H1 (cell line): ENCODE measurements at regions not wholly inside any gene's neighbourhood (a gene's known extent, or its start where the extent isn't known, plus 50 kb on each side); places are given as distances from the start of the nearest gene placed in this dataset.

Source experiments
- CTCF ChIA-PET: fragments of 300-600 bp; sonication (Branson Sonifier 250); formaldehyde crosslinking; loops from one replicate; lab custom pipeline; 2021; ENCODE audit not compliant: partially characterized antibody; lab: Charles Lee
- POLR2A ChIA-PET: fragments of 300-600 bp; sonication (Branson Sonifier 250); formaldehyde crosslinking; loops from one replicate; lab custom pipeline; 2021; ENCODE audit warnings: inconsistent platforms; ENCODE audit not compliant: partially characterized antibody; lab: Charles Lee
- DNase-seq, 2 experiments: peaks; one replicate each; pipeline versions ENCODE4 v3.0.0 to v3.0.0-alpha.2; 2010 to 2022; ENCODE audit warnings: low spot score in 2 of 2, low read depth in 1 of 2, mixed read lengths in 1 of 2
- FAIRE-seq: peaks from 2 replicates; lab custom pipeline; 2011; peaks lifted over from hg19 to GRCh38; lab: Jason Lieb, UNC
- H2AFZ ChIP-seq: 2 replicates; pipeline ENCODE4 v1.8.1; 2012; ENCODE audit warnings: low read length, inconsistent platforms
- H2AK5ac ChIP-seq: 2 replicates; pipeline ENCODE4 v1.6.1; 2013; ENCODE audit warnings: low read depth, low read length
- H2BK120ac ChIP-seq: replicated peaks from 2 replicates; pipeline ENCODE3; 2013; ENCODE audit warnings: low read depth, low read length, inconsistent platforms
- H2BK12ac ChIP-seq: 2 replicates; pipeline ENCODE4 v1.6.1; 2013; ENCODE audit warnings: low read depth, low read length
- H2BK15ac ChIP-seq: 2 replicates; pipeline ENCODE4 v1.6.1; 2013; ENCODE audit warnings: low read length
- H2BK20ac ChIP-seq: 2 replicates; pipeline ENCODE4 v1.6.1; 2013; ENCODE audit warnings: low read length
- H2BK5ac ChIP-seq: 2 replicates; pipeline ENCODE4 v1.6.1; 2013; ENCODE audit warnings: low read depth, low read length
- H3K14ac ChIP-seq: 2 replicates; pipeline ENCODE4 v1.6.1; 2013; ENCODE audit warnings: inconsistent platforms; ENCODE audit not compliant: insufficient read length
- H3K18ac ChIP-seq: 2 replicates; pipeline ENCODE4 v1.6.1; 2013; ENCODE audit warnings: low read length; ENCODE audit errors: extremely low read depth
- H3K23ac ChIP-seq: 2 replicates; pipeline ENCODE4 v1.6.1; 2013; ENCODE audit warnings: inconsistent platforms; ENCODE audit not compliant: insufficient read length
- H3K23me2 ChIP-seq: 2 replicates; pipeline ENCODE4 v1.6.1; 2013; ENCODE audit warnings: low read depth, low read length
- H3K27ac ChIP-seq: 2 replicates; pipeline ENCODE4 v1.6.1; 2011; ENCODE audit warnings: low read depth, low read length, inconsistent platforms
- H3K27me3 ChIP-seq, 4 experiments: replicated peaks in 1 of 4; 1 replicate in 1 of 4; 2 replicates in 3 of 4; pipeline versions ENCODE4 v1.6.1 to v1.8.1; 2011 to 2013; ENCODE audit warnings: low read length in 3 of 4, mild to moderate bottlenecking in 3 of 4, inconsistent platforms in 2 of 4, mixed read lengths in 2 of 4, moderate library complexity in 1 of 4; ENCODE audit not compliant: control insufficient read depth in 3 of 4, insufficient read depth in 3 of 4; ENCODE audit errors: extremely low read depth in 1 of 4
- H3K36me3 ChIP-seq, 4 experiments: 2 replicates each; pipeline versions ENCODE4 v1.6.1 to v1.8.1; 2011 to 2013; ENCODE audit warnings: mild to moderate bottlenecking in 4 of 4, low read length in 3 of 4, moderate library complexity in 2 of 4, control low read depth in 1 of 4, inconsistent platforms in 1 of 4; ENCODE audit not compliant: insufficient read depth in 4 of 4, control insufficient read depth in 2 of 4
- H3K4ac ChIP-seq: replicated peaks from 2 replicates; pipeline ENCODE3; 2013; ENCODE audit warnings: low read length, low read depth, mixed read lengths, inconsistent platforms; ENCODE audit not compliant: insufficient read length
- H3K4me1 ChIP-seq, 4 experiments: replicated peaks in 1 of 4; 1 replicate in 1 of 4; 2 replicates in 3 of 4; pipeline versions ENCODE4 v1.6.1 to v1.8.1; 2011 to 2013; ENCODE audit warnings: low read length in 3 of 4, inconsistent platforms in 2 of 4, mixed read lengths in 1 of 4; ENCODE audit not compliant: insufficient read depth in 4 of 4, control insufficient read depth in 3 of 4
- H3K4me2 ChIP-seq, 2 experiments: 2 replicates each; pipeline versions ENCODE4 v1.6.1 to v1.8.1; 2011 to 2013; ENCODE audit warnings: low read depth in 2 of 2, low read length in 2 of 2, control low read depth in 1 of 2, inconsistent platforms in 1 of 2, mild to moderate bottlenecking in 1 of 2; ENCODE audit not compliant: insufficient read depth in 1 of 2
- H3K4me3 ChIP-seq, 4 experiments: fragments of 200-600, 300-600 bp in 1 of 4; sonication (generic), shearing (Covaris generic), sonication (Bioruptor Twin) in 1 of 4; 2 replicates each; pipeline versions ENCODE4 v1.5.1 to v1.8.1; 2011 to 2016; ENCODE audit warnings: low read length in 4 of 4, low read depth in 3 of 4, control low read depth in 2 of 4, inconsistent platforms in 2 of 4, mild to moderate bottlenecking in 2 of 4, mixed read lengths in 1 of 4, moderate library complexity in 1 of 4; ENCODE audit not compliant: insufficient read depth in 2 of 4; ENCODE audit errors: extremely low read depth in 1 of 4
- H3K56ac ChIP-seq: replicated peaks from 2 replicates; pipeline ENCODE3; 2013; ENCODE audit warnings: low read depth, mild to moderate bottlenecking, mixed read lengths, low read length, inconsistent platforms; ENCODE audit not compliant: insufficient read length
- H3K79me1 ChIP-seq: 2 replicates; pipeline ENCODE4 v1.6.1; 2013; ENCODE audit warnings: low read depth, low read length, control low read depth
- H3K79me2 ChIP-seq, 2 experiments: 2 replicates each; pipeline versions ENCODE4 v1.6.1 to v1.8.1; 2012 to 2013; ENCODE audit warnings: low read length in 2 of 2, mild to moderate bottlenecking in 2 of 2, inconsistent platforms in 1 of 2; ENCODE audit not compliant: insufficient read depth in 2 of 2, control insufficient read depth in 1 of 2
- H3K9ac ChIP-seq, 4 experiments: replicated peaks in 1 of 4; 1 replicate in 1 of 4; 2 replicates in 3 of 4; pipeline versions ENCODE4 v1.6.1 to v1.8.1; 2011 to 2013; ENCODE audit warnings: low read depth in 3 of 4, low read length in 3 of 4, control low read depth in 2 of 4, mild to moderate bottlenecking in 2 of 4, moderate library complexity in 2 of 4, inconsistent platforms in 1 of 4; ENCODE audit errors: extremely low read depth in 1 of 4
- H3K9me3 ChIP-seq, 2 experiments: 2 replicates each; pipeline versions ENCODE4 v1.6.1 to v1.8.1; 2012 to 2013; ENCODE audit warnings: mild to moderate bottlenecking in 2 of 2, moderate library complexity in 2 of 2, control low read depth in 1 of 2, inconsistent platforms in 1 of 2, low read depth in 1 of 2, low read length in 1 of 2, mixed read lengths in 1 of 2; ENCODE audit not compliant: insufficient read depth in 2 of 2
- H4K20me1 ChIP-seq, 2 experiments: replicated peaks in 1 of 2; 2 replicates each; pipeline versions ENCODE3 to v1.8.1; 2011 to 2013; ENCODE audit warnings: inconsistent platforms in 2 of 2, low read length in 2 of 2, mild to moderate bottlenecking in 1 of 2; ENCODE audit not compliant: insufficient read depth in 2 of 2, control insufficient read depth in 1 of 2
- H4K5ac ChIP-seq: 2 replicates; pipeline ENCODE4 v1.6.1; 2013; ENCODE audit warnings: low read length, low read depth, mixed read lengths, inconsistent platforms; ENCODE audit not compliant: insufficient read length
- H4K8ac ChIP-seq: 2 replicates; pipeline ENCODE4 v1.8.0; 2013; ENCODE audit warnings: mild to moderate bottlenecking, moderate library complexity, low read length, inconsistent platforms; ENCODE audit not compliant: insufficient read depth; ENCODE audit errors: extremely low read depth
- H4K91ac ChIP-seq: replicated peaks from 2 replicates; pipeline ENCODE3; 2013; ENCODE audit warnings: low read length, mixed read lengths, inconsistent platforms; ENCODE audit not compliant: insufficient read length
- CTBP2 ChIP-seq: IDR thresholded peaks from 2 replicates; pipeline ENCODE4 v1.7.0; 2011; ENCODE audit warnings: borderline replicate concordance, mild to moderate bottlenecking, moderate library complexity, mixed read lengths, low read length; ENCODE audit not compliant: insufficient read depth, insufficient read length
- EP300 ChIP-seq, 2 experiments: IDR thresholded peaks; 1 replicate in 1 of 2; 2 replicates in 1 of 2; pipeline ENCODE4 v1.6.1; 2011 to 2012; ENCODE audit warnings: low read depth in 2 of 2, low read length in 2 of 2, mild to moderate bottlenecking in 2 of 2, borderline replicate concordance in 1 of 2, inconsistent platforms in 1 of 2, moderate library complexity in 1 of 2
- GABPA ChIP-seq: IDR thresholded peaks from 2 replicates; pipeline ENCODE4 v1.6.1; 2011; ENCODE audit warnings: mild to moderate bottlenecking, low read length, moderate library complexity, borderline replicate concordance; ENCODE audit not compliant: insufficient read depth
- NRF1 ChIP-seq: IDR thresholded peaks from 2 replicates; pipeline ENCODE4 v1.6.1; 2011; ENCODE audit warnings: mild to moderate bottlenecking, low read depth, low read length, improper control_type of control experiment
- PHF8 ChIP-seq: fragments of 200-600 bp; sonication (generic); conservative IDR thresholded peaks from 2 replicates; pipeline ENCODE4 v1.7.1; 2012; ENCODE audit warnings: low read depth, mild to moderate bottlenecking, inconsistent platforms, low read length, moderate library complexity
- POU5F1 ChIP-seq: IDR thresholded peaks from 2 replicates; pipeline ENCODE4 v1.6.1; 2011; ENCODE audit warnings: low read depth, mild to moderate bottlenecking, low read length, moderate library complexity
- SP1 ChIP-seq: IDR thresholded peaks from 2 replicates; pipeline ENCODE4 v1.6.1; 2011; ENCODE audit warnings: low read depth, low read length
- SP4 ChIP-seq: IDR thresholded peaks from 2 replicates; pipeline ENCODE4 v1.6.1; 2012; ENCODE audit warnings: low read length, inconsistent platforms
- SRF ChIP-seq: IDR thresholded peaks from 2 replicates; pipeline ENCODE4 v1.6.1; 2011; ENCODE audit warnings: mild to moderate bottlenecking, low read depth, low read length, moderate library complexity
- TAF1 ChIP-seq: IDR thresholded peaks from 2 replicates; pipeline ENCODE4 v1.6.1; 2011; ENCODE audit warnings: mild to moderate bottlenecking, low read depth, low read length
- TAF7 ChIP-seq: optimal IDR thresholded peaks from 2 replicates; pipeline ENCODE3; 2011; ENCODE audit warnings: low read depth, mild to moderate bottlenecking, inconsistent platforms, low read length, moderate library complexity, borderline replicate concordance
- ZNF274 ChIP-seq: IDR thresholded peaks from 2 replicates; pipeline ENCODE4 v1.7.0; 2012; ENCODE audit warnings: low read length, borderline replicate concordance; ENCODE audit errors: extremely low read depth
- WGBS, 2 experiments: shearing (Covaris generic) in 1 of 2; methylation state at CpG; one replicate each; pipeline versions ENCODE4 v1.1.6 to v1.1.7; 2013 to 2015; ENCODE audit warnings: low lambda C conversion rate in 2 of 2, mixed read lengths in 2 of 2, inconsistent platforms in 1 of 2, low coverage in 1 of 2, missing lambda C conversion rate in 1 of 2; ENCODE audit not compliant: insufficient replicate concordance in 2 of 2, insufficient coverage in 1 of 2, insufficient read length in 1 of 2; ENCODE audit errors: extremely low coverage in 1 of 2, missing lambda C conversion rate in 1 of 2; 5-methylcytosine and 5-hydroxymethylcytosine counted together
- TF ChIP-seq, protein P1 (sequence below): IDR thresholded peaks from 2 replicates; pipeline ENCODE4 v1.6.1; 2012; ENCODE audit warnings: inconsistent platforms

DNA sequence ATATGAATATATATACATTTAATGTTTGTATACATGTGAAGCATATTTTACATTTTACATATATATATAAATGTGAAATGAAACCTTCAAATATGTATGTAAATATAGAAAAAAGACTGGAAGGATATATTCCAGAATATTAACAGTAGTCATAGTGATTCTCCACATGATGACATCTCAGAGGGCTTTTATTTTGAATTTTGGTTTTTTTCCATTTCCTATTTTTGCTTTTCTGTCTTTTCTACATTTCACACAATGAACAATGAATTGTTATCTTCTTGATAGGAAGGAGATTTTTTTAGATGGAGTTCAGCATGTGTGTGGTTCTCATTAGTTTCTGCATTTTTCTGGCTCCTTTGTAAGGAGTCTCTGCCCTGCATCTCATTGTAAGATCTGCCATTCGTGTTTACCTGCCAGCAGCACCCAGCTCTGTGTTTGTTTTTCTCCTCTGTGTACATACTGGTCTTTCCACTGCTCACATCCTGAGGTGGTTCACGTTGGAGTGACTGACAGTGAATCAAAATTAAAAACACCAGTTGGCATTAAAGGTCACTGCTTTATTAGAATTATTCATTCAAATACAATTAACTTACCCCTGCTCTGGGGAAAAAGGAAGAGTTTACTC lies 425.3 kb upstream of the MDFIC2 start:
- no peaks in the 10 kb centered on the region for H3K23me2 ChIP-seq
- H2AFZ ChIP-seq: 0 out of 2 replicates have a peak overlapping the region, but pooled peaks have one; percentile 26
- no peak overlapping the region for H3K4me3 ChIP-seq
- H2BK12ac ChIP-seq: no peak overlapping the region
- no peak overlapping the region for H3K27ac ChIP-seq
- no peaks in the 10 kb centered on the region for H3K27me3 ChIP-seq
- H4K5ac ChIP-seq: no peak overlapping the region
- ChIA-PET CTCF (no interaction called here), POLR2A (no interaction called here)
- no peak overlapping the region for H4K8ac ChIP-seq
- peaks cover 0 to 2% (median 0%) of the 10 kb centered on the region in 4 experiments; a peak in 1 of 7 replicates for H3K4me1 ChIP-seq
- H3K9me3 ChIP-seq: no peaks in the 10 kb centered on the region
- no peak overlapping the region for H2AK5ac ChIP-seq
- no peaks in the 10 kb centered on the region for H4K20me1 ChIP-seq
- H3K23ac ChIP-seq: no peak overlapping the region
- FAIRE-seq (no peak), DNase-seq (no peak)
- WGBS, 2 experiments: 58% methylated on average over 2 of the region's 2 CpGs; no CpG with 5 or more reads in 1 of the 2 experiments
- no peak overlapping the region for H3K9ac ChIP-seq
- H3K36me3 ChIP-seq: no peaks in the 10 kb centered on the region
- H2BK20ac ChIP-seq: no peak overlapping the region
- H3K79me1 ChIP-seq: no peaks in the 10 kb centered on the region
- H3K4ac ChIP-seq: no peak overlapping the region
- H3K56ac ChIP-seq: no peak overlapping the region
- H3K79me2 ChIP-seq: no peaks in the 10 kb centered on the region
- H2BK15ac ChIP-seq: no peak overlapping the region
- H4K91ac ChIP-seq: no peak overlapping the region
- no peak for TF ChIP-seq NRF1
- no peak for TF ChIP-seq GABPA
- TF ChIP-seq TAF7: no peak
- no peak for TF ChIP-seq SP1
- TF ChIP-seq TAF1: no peak
- TF ChIP-seq CTBP2: no peak
- TF ChIP-seq PHF8: no peak
- no peak for TF ChIP-seq SRF
- TF ChIP-seq SP4: no peak
- TF ChIP-seq, protein P1, sequence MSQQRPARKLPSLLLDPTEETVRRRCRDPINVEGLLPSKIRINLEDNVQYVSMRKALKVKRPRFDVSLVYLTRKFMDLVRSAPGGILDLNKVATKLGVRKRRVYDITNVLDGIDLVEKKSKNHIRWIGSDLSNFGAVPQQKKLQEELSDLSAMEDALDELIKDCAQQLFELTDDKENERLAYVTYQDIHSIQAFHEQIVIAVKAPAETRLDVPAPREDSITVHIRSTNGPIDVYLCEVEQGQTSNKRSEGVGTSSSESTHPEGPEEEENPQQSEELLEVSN: no peak
- no peak for TF ChIP-seq POU5F1
- no peak for TF ChIP-seq EP300 (IDR thresholded peaks at IDR 0.05; ENCODE audit: borderline replicate concordance in 1 of 2, low read depth in 2 of 2, low read length in 2 of 2)
- no peak for TF ChIP-seq ZNF274
- no peak overlapping the region for H3K14ac ChIP-seq
- H2BK120ac ChIP-seq: no peak overlapping the region
- H3K4me2 ChIP-seq: no peak overlapping the region
- H2BK5ac ChIP-seq: no peak overlapping the region
- H3K18ac ChIP-seq: no peak overlapping the region
